UCSD-AML1 (cell line): ENCODE measurements at regions not wholly inside any gene's neighbourhood (a gene's known extent, or its start where the extent isn't known, plus 50 kb on each side); places are given as distances from the start of the nearest gene placed in this dataset.
"Not testable (repeated sequence)": the region's sequence is repeated elsewhere in the genome, so short reads cannot be mapped to it uniquely, and the experiment has no call there.

ENCODE experiments used
- DNase-seq: peaks from one replicate; lab custom pipeline; 2025; ENCODE audit not compliant: unreplicated experiment; lab: John Stamatoyannopoulos, UW

DNA sequence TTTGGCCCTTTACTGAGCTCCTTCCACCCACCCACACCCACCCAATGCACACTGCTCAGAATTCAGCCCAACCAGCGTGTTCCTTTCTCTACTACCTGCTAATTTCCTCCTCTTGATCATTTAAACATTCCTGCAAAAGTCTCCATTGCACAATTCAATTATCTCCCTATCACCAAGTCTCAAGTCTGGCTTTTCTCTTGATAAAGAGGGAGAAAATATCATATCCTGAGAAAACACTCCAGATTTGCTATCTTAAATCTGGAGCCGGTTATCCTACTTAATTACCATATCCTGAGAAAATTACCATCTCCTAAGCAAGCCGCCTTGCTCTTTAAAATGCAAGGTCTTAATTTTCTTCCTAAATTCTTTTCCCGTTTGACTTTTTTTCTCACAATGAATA is 505.5 kb downstream of the XPNPEP1 start:
- DNase-seq: no peak

DNA sequence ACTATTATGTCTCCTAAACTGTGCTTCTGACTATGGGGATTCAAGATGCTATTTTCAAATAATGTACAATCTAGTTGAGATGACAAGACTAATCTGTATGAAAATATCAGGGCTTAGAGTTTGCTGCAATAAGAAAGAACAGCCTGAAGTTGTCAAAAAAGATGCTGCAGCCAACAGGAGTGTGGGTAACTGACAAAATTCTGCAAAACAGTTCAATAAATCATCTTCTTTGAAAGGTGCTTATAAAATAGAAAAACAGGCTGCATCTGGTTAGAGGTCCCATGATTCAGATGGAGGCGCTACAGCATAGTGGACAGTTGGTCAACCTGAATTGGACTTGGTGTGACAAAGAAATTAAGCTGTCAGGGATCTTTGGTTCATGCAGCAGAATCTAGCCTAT is 511.0 kb downstream of the XPNPEP1 start:
- no peak for DNase-seq

DNA sequence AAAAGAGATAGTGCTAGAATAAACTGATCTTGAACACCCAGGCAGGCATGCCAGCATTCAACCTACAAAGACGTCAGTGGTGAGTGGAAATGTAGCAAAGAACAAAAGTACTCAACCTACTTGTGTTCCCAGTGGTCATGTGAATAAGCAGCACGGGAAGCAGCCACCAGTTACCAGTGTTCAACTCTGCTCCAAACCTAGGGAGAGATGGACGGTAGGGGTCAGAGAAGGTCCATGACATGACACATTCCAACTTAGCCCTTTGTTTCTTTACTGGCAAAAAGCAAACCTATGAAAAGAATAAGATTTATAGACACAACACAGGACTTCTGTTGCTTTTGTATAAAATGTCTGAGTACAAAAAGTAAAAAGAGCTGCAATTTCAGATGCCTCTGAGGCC is 511.4 kb downstream of the XPNPEP1 start:
- no peak for DNase-seq

DNA sequence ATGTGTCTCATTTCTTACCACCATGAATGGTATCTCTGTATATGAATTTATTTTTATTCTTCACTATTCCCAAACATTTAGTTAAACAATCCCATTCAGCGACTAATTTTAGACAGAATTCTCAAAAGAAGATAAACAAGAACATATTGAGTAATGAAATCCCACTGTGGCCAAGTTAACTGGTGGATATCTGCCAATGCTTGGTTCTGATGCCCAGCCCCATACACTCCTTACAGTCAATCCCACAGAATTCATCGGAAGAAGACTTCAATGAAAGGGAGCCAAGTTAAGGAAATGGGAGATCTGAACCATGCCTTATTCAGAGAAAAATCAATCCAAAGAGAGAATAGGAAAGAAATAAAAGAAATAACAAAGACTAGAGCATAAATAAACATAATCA is 518.0 kb downstream of the XPNPEP1 start:
- no peak for DNase-seq

DNA sequence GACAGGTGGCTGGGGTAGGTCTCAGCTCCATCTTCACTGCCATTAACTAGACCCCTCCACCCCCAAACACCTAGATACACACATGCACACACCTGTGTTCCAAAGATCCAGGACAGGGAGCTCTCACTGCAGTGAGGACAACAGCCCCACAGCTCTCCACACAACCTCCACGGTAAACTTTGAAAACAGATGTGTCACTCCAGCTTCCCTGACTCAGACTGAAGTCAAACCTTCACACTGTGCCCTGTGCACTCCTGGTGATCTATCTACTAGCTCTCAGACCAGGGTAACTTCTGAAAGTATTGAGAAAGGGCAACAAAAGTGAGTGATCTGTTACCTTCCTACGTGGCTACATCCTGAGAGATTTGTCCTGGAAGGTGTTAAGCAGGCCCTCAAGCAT is 519.8 kb downstream of the XPNPEP1 start:
- DNase-seq: no peak

DNA sequence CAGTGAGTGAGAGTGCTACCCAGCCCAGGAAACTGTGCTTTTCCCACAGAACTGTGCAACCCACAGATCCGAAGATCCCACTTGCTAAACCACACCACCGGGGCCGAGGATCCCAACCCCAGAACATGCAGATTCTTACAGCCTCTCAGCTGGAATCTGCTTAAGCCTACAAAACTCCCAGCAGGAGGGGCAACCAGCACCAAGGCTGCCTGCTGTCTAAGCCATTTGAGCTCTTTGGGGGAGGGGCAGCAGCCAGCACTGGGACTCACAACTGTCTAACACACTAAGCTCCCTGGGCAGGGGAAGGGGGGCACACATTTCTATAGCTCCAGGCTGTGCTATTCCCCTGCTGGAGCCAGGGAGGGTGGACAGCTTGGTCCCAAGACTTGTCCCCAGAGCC is 529.9 kb downstream of the XPNPEP1 start:
- DNase-seq: no peak

DNA sequence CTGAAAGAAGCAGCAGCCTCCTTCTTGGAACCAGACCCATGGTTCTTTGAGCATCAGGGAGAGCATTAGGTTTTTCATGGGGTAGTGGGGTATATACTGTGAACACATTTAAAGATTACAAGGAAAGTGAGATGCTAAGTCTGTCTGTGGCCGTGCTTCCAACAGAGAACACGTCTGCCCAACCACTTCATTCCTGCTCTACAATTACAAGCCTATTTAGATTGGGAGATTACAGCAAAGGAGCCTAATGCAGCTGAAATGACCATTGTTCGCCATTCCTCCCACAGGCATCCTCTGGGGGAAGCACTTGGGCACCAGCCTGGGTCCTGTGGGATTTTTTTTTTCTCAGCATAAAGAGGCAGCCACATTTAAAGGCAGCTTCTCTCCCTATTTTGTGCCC is 536.4 kb downstream of the XPNPEP1 start:
- DNase-seq: no peak

DNA sequence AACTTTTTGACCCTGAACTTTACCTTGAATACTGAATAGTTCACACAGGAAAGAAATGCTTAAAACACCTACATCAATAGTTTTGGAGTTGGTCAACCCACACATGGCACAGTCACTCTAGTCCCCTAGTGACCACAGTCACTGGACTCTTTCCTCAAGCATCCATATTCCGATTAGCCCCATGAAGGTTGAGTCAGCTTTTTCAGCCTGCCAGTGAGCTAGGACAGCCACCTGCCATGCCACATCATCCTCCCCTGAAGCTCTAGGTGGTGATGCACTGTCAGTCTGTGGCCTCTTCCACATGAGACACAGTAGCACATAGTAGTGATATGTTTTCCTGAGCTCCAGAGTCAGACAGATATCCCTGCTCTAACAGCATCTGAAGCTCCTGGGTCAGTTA is 537.2 kb downstream of the XPNPEP1 start:
- no peak for DNase-seq

DNA sequence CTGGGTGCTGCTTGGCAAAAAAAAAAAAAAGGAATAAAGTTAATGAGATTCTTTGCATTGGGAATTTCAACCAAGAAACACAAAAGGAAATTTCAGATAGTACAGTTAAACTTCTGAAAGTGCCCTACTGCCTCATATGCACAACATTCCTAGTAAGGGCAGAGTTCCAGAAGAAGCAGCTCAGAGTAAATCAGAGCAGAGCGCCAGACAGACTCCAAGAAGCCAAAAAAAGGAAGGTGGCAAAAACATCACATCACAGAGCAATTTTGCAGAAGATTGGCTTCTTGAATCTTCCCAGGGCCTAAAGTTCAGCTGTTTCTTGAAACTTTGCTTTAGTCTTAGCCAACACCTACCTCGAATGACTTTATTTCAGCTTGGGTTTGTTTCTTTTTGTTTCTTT is 544.1 kb downstream of the XPNPEP1 start:
- DNase-seq: no peak

DNA sequence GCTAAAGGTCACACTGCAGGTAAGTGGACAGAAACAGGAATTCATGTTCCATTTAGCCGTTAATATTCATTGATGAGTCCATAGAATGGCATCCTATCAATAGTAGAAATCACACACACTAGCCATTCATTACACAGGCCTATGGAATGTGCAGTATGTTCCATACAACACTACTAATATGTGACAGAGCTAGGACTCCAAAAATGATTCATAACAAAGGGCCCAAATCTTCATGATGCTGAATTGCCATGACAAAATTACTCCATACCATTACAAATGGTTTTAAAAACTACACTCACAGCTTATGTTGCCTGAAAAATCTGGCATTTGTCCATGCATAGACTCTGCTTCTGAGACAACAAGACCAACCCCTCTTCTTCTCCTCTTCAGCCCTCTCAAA is 549.1 kb downstream of the XPNPEP1 start:
- no peak for DNase-seq

DNA sequence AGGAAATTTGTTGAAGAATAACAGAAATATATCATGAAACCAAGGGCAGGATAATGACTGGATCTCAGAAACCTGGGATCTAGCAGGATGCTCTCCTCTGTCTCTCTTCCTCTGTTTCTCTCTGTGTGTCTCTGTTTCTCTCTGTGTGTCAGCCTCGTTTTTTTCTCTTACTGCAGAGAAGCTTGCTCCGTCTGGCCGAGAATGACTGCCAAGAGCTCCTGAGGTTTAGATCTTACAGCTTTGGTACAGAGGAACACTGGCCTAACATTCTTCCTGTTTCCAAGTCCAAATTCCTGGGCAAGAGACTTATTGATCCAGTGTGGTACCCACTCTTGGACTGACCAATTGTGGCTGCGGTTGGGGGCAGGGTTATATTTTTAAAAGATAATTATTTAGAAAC is 564.0 kb downstream of the XPNPEP1 start:
- no peak for DNase-seq

DNA sequence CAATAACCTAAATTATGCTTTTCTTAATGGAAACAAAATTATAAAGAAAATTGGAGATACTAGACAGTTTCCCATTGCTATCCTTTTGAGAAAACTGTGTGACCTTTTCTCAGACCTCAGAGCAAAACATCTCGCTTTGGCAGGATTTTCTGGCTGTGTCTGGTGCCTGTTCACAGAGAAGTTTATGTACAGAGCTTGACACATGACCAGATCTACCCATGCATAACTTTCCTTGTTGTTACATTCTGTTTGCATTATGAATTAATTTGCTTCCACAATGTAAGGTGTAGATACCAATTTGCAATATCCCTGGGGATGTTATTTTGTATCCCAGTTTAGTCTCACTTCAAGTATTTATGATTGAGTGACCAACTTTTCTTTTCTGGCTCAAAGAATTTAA is 565.0 kb downstream of the XPNPEP1 start:
- no peak for DNase-seq

DNA sequence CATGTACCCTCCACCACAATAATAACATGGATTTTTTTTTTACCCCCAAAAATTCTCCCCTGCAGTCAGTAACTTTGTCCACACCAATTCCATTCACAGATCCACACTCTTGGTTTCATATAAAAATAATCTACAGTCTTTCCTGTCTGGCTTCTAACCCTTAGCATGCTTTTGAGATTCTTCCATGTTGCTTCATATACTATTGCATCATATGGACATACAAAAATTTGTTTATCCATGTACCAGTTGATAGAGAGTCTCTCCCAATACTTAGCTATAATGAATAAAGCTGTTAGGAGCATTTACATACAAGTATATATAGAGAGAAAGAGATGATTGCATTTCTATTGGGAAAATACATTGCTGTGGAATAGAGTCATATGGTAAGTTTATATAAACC is 575.0 kb downstream of the XPNPEP1 start:
- no peak for DNase-seq

DNA sequence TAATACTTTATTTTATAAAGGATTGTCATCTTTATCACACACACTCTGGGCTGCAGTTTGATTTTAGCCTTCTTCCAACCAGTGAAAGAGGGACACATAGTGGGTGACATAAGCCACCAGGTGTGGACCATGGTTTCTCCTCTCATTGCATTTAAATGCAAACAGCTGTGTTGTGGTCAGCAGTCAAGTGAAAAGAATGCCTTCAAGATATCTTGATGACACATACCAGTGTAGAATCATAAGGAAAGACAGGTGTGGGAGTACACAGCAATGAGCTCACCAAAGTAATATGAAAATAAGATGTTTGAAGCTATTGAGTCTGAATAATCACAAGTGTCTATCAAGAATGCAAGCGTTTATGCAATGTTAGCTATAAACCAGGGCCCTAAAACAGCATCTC is 580.0 kb downstream of the XPNPEP1 start:
- no peak for DNase-seq

DNA sequence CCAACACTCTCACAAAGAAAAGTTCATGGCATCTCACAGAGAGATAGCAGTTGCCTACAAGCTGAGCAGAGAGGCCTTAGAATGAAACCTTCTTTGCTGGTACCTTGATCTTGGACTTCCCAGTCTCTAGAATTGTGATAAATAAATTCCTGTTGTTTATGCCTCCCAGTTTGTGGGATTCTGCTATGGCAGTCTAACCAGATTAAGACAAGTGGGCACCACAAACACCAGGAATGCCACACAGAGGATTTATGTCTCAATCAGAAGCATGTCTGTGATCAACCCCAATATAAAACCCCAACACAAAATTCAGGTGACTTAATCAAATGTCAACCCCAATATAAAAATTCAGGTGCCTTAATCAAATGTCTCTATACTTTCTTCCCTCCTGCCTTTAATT is 581.3 kb downstream of the XPNPEP1 start:
- no peak for DNase-seq

DNA sequence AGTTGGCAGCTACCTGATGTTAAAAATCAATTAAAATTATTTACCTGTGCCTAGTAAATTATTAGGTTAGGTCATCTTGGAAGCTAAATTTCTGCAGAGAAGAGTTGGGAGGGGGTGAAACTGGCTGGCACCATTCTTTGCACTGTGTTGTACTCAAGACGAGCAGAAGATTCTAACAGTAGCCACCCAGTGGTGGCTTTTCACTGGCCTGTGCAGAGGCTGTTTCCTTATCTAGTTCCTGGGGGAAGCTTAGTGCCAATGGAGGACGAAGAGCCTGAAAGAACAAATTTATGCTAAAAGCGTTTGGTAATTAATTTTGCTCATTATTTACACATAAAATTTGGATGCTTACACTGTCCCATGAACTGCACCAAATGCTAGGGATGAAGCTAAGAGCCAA is 595.3 kb downstream of the XPNPEP1 start:
- no peak for DNase-seq

DNA sequence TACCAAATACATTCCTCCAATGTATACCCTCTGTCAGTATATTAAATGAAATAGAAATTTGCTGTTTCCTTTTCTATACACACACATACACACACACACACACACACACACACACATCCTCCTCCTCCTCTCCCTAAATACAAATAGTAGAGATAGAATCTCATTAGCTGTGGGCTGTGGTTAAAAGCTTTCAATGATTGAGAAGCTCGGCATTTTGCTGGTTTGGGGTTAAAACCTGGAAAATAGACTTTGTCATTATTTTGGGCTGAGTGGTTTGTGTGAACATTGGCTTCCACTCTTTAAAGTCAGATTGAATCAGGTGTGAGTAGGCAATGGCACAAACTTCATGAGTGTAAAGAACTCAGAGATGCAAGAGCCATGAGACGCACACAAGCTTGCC is 596.0 kb downstream of the XPNPEP1 start:
- no peak for DNase-seq

DNA sequence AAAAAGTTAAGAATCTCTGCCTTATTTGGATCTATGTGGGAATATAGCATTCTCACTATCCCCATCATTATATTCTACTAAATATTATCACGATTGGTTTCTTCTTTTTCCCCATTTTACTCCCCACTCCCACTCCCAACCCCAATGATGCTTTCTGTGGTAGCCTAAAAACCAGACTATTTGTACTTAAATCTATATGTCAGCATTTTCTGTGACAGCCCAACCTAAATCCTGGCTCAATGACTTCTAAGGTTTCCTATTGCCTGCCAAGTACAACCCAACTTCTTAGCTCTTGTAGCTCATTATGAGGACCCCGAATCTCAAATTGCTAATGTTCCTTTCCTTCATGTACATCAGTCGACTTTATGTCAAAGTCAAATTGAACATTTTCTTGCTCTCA is 598.6 kb downstream of the XPNPEP1 start:
- DNase-seq: no peak

DNA sequence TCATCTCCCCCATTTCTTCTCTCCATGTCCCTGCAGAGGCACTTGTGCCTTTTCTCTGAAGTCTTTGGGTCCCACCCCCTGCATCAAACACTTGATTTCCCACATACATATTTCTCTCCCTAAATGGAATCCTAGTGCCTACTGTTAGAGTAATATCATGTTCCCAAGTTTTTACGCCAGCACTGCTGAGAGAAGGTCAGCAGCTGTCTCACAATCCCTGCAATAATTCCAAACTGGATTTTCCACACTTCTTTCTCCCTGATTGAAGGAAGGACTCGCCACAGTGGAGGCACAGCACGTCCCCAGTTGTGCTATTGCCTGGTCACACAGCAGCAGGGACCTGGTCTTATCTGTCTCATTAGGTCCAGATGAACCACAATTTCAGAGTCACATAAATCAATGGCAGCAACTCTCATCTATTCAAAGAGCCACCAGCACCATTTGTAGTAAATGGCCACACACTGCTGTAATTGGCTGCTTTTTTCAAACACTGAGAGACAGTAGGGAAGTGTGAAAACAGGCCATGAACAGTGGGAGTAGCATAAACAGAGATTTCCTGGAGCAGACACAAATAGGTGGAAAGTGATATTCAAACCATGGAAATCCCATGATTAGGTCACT is 605.5 kb downstream of the XPNPEP1 start:
- DNase-seq: no peak

DNA sequence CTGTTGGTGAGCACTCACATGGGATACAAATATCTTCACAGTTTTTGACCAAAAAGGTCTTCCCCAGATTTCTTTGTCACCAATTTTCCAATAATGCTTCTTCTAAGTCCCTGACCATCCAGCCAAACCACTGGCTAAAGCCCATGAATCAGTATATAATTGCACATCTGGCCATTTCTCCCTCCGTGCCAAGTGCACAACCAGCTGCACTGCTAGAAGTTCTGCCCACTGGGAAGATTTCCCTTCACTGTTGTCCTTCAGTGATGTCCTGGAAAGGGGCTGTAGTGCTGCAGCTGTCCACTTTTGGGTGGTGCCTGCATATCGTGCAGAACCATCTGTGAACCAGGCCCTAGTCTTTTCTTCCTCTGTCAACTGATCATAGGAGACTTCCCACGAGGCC is 609.3 kb downstream of the XPNPEP1 start:
- not testable (repeated sequence) for DNase-seq

DNA sequence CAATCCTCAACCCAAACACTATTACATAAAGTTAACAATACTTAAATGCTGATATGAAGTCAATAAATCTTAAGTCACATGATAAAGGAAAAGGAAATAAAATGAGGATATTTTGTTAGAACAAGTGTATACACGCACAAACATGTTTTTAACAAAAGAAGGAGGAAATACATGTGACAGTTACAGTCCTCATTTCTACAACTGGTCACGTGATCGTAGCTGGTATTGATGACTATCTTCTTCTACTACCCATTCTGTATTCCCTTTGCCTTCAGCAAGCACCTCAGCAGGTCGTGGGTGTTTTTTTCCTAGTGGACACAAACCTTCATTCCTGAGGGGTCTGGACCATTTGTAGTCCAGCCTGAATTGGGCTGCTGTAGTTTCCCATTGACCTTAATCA is 610.8 kb downstream of the XPNPEP1 start:
- not testable (repeated sequence) for DNase-seq

DNA sequence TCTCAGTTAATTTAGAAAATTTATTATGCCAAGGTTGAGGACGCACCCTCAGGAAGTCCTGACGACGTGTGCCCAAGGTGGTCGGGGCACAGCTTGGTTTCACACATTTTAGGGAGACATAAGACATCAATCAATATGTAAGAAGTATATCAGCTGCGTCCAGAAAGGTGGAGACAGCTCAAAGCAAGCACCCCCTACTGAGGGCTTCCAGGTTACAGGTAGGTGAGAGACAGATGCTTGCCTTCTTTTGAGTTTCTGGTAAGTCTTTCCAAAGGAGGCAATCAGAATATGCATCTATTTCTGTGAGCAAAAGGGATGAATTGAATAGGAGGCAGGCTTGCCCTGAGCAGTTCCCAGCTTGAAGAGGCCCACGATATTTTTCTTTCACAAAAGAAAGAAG is 614.3 kb downstream of the XPNPEP1 start:
- no peak for DNase-seq

DNA sequence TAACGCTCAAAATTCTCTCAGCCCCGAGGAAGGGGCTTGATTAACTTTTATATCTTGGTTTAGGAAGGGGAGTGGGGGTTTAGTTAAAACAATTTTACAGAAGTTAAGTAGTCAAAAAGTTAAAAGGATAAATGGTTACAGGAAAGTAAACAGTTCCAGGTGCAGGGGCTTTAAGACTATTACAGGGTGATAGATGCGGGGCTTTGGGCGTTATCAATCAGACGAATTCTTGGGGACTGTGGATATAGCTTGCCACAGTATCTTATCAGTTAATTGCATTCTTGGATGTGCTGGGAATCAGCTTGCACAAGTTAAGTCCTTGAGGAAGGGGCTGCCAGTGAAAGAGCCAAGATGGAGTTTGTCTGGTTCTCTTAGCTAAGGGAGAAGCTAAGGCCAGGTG is 616.2 kb downstream of the XPNPEP1 start:
- DNase-seq: not testable (repeated sequence)

DNA sequence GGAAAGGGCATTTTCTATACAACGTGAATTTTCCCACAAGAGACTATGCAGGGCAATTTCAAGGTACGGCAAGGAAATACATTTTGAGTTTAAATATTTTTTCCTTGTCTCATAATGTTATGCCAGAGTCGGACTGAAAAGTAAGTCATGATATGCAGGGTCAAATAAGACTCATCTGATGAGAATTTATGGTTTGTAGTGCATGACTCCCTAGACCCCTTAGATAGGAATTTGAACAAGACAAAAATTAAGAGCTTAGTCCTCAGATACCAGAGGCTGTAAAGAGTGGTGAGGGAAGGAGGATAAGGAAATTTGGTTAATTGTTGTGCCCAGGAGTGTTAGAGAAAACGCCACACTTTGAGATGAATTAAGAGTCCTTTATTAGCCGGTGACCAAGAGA is 616.6 kb downstream of the XPNPEP1 start:
- DNase-seq: no peak
